Fibroblast of lung (primary cell): ENCODE measurements at regions not wholly inside any gene's neighbourhood (a gene's known extent, or its start where the extent isn't known, plus 50 kb on each side); places are given as distances from the start of the nearest gene placed in this dataset.

ENCODE experiments used
- DNase-seq, 2 donors: peaks; one replicate each; pipeline versions ENCODE4 v3.0.0 to v3.0.0-alpha.2; 2010; ENCODE audit warnings: low read depth in 2 of 2
- H2AFZ ChIP-seq: 2 replicates; pipeline ENCODE4 v1.5.1; 2012; ENCODE audit warnings: low read length, control low read depth, inconsistent platforms
- H3K27ac ChIP-seq: 2 replicates; pipeline ENCODE4 v1.5.1; 2011; ENCODE audit warnings: low read length, control low read depth; ENCODE audit not compliant: insufficient read depth
- H3K27me3 ChIP-seq: 2 replicates; pipeline ENCODE4 v1.5.1; 2011; ENCODE audit warnings: mild to moderate bottlenecking, low read length; ENCODE audit not compliant: control insufficient read depth, insufficient read depth
- H3K36me3 ChIP-seq: 2 replicates; pipeline ENCODE4 v1.5.1; 2011; ENCODE audit warnings: low read length; ENCODE audit not compliant: control insufficient read depth, insufficient read depth
- H3K4me1 ChIP-seq: 2 replicates; pipeline ENCODE4 v1.5.1; 2011; ENCODE audit warnings: low read length; ENCODE audit not compliant: control insufficient read depth, insufficient read depth; ENCODE audit errors: extremely low read depth
- H3K4me2 ChIP-seq: 2 replicates; pipeline ENCODE4 v1.5.1; 2011; ENCODE audit warnings: low read length, control low read depth; ENCODE audit not compliant: insufficient read depth; ENCODE audit errors: extremely low read depth
- H3K4me3 ChIP-seq, 4 experiments: fragments of 200-600 bp in 1 of 4; sonication (generic) in 1 of 4; replicated peaks in 1 of 4; 2 replicates each; pipeline ENCODE4 v1.5.1; 2011 to 2016; ENCODE audit warnings: low read length in 4 of 4, low read depth in 3 of 4, mild to moderate bottlenecking in 3 of 4, control low read depth in 2 of 4, inconsistent platforms in 1 of 4, mixed read lengths in 1 of 4; ENCODE audit not compliant: insufficient read depth in 1 of 4; ENCODE audit errors: control extremely low read depth in 1 of 4
- H3K79me2 ChIP-seq: 2 replicates; pipeline ENCODE4 v1.5.1; 2012; ENCODE audit warnings: mild to moderate bottlenecking, low read length, inconsistent platforms; ENCODE audit not compliant: control insufficient read depth, insufficient read depth
- H3K9ac ChIP-seq: 2 replicates; pipeline ENCODE4 v1.5.1; 2011; ENCODE audit warnings: mild to moderate bottlenecking, low read length, control low read depth; ENCODE audit not compliant: insufficient read depth
- H3K9me3 ChIP-seq: 2 replicates; pipeline ENCODE4 v1.5.1; 2012; ENCODE audit warnings: low read depth, low read length; ENCODE audit not compliant: control insufficient read depth, insufficient read depth
- H4K20me1 ChIP-seq: 2 replicates; pipeline ENCODE4 v1.5.1; 2011; ENCODE audit warnings: low read length; ENCODE audit not compliant: control insufficient read depth, insufficient read depth; ENCODE audit errors: extremely low read depth
- EZH2 ChIP-seq: IDR thresholded peaks from 2 replicates; pipeline ENCODE4 v1.5.1; 2012; ENCODE audit warnings: low read length, control low read depth, mild to moderate bottlenecking; ENCODE audit errors: missing control alignments
- TF ChIP-seq, protein P1 (sequence below), 2 donors: IDR thresholded peaks in 1 of 2; conservative IDR thresholded peaks in 1 of 2; 1 replicate in 1 of 2; 2 replicates in 1 of 2; pipeline ENCODE4 v1.5.1; 2011 to 2012; ENCODE audit warnings: low read length in 2 of 2, control low read depth in 1 of 2, inconsistent platforms in 1 of 2, low read depth in 1 of 2, mild to moderate bottlenecking in 1 of 2

DNA sequence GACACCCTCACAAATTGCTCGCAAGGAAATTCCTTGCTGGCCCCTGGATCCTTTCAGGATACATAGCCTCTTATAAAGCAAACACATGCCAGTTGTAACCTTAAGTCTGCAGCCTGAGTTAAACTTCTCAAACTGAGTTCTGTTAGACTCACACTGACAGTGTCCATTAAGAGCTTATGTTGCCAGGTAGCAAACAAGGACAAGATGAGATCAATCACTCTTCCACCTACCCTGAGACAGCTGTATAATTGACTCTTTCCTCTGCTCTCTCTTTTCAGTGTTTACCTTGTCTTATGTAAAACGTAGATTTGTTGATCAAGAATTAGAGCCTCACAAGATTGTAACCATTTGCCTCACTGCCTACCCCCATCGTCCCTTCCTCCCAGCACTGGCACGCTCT is 359.8 kb downstream of the EPM2A start:
- H3K4me2 ChIP-seq = no peak overlapping the region
- no peaks in the 10 kb centered on the region for H3K9me3 ChIP-seq
- H3K9ac ChIP-seq = no peak overlapping the region
- H4K20me1 ChIP-seq = no peaks in the 10 kb centered on the region
- DNase-seq = no peak
- H3K27ac ChIP-seq = no peak overlapping the region
- TF ChIP-seq, protein P1, sequence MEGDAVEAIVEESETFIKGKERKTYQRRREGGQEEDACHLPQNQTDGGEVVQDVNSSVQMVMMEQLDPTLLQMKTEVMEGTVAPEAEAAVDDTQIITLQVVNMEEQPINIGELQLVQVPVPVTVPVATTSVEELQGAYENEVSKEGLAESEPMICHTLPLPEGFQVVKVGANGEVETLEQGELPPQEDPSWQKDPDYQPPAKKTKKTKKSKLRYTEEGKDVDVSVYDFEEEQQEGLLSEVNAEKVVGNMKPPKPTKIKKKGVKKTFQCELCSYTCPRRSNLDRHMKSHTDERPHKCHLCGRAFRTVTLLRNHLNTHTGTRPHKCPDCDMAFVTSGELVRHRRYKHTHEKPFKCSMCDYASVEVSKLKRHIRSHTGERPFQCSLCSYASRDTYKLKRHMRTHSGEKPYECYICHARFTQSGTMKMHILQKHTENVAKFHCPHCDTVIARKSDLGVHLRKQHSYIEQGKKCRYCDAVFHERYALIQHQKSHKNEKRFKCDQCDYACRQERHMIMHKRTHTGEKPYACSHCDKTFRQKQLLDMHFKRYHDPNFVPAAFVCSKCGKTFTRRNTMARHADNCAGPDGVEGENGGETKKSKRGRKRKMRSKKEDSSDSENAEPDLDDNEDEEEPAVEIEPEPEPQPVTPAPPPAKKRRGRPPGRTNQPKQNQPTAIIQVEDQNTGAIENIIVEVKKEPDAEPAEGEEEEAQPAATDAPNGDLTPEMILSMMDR (conservative IDR thresholded peaks at IDR 0.05 in 1 of 2, IDR thresholded peaks at IDR 0.05 in 1 of 2; ENCODE audit: low read depth in 1 of 2, low read length in 2 of 2) = no peak
- no peak for TF ChIP-seq EZH2
- no peak overlapping the region for H2AFZ ChIP-seq
- H3K79me2 ChIP-seq = no peaks in the 10 kb centered on the region
- H3K27me3 ChIP-seq = no peaks in the 10 kb centered on the region
- H3K4me3 ChIP-seq = no peak overlapping the region
- H3K4me1 ChIP-seq = no peaks in the 10 kb centered on the region
- H3K36me3 ChIP-seq = no peaks in the 10 kb centered on the region

DNA sequence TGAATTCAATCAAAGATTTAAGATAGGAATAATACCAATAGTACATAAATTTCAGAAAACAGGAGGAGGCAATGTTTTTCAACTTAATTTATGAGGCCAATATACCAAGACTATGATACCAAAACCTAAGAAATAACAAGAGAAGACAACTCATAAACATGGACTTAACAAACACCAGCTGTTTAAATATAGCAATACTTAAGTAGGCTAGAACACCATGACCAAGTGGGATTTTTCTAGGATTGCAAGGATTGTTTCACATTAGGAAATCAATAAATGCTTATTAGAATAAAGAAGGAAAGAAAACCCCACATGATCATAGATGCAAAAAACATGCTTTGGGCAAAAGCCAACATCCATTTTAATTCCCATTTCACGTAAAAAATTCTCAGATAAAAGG is 355.1 kb downstream of the EPM2A start:
- peak in 1 of 2 donors; percentile 14 for DNase-seq
- TF ChIP-seq, protein P1 (conservative IDR thresholded peaks at IDR 0.05 in 1 of 2, IDR thresholded peaks at IDR 0.05 in 1 of 2; ENCODE audit: low read depth in 1 of 2, low read length in 2 of 2) = no peak
- no peak for TF ChIP-seq EZH2
- Histone ChIP-seq H2AFZ (no peak overlapping the region), H3K36me3 (no peaks in the 10 kb centered on the region), H3K27ac (no peak overlapping the region), H3K27me3 (no peaks in the 10 kb centered on the region), H3K4me3 (no peak overlapping the region), H3K4me2 (no peak overlapping the region), H3K79me2 (no peaks in the 10 kb centered on the region), H3K4me1 (no peaks in the 10 kb centered on the region), H4K20me1 (no peaks in the 10 kb centered on the region), H3K9me3 (no peaks in the 10 kb centered on the region), H3K9ac (no peak overlapping the region)

DNA sequence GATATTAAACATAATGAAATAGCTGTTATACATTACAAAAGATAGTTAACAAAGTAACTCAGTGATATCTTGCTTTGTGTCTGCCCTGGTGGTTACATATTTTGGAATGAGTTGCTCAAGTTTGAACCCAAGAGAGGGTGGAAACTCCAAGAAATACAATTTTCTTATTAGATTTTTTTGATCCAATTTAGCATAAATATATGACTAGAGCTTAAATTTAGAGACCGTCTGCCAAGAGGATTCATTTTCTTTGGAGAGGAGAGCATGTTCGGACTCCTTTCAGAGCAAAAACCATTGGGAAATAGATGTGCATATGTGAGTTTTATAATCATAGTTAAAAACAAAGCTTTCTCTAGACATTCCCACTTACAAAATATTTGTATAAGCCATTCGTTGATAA is 353.4 kb downstream of the EPM2A start:
- H3K27ac ChIP-seq = no peak overlapping the region
- H3K9ac ChIP-seq = no peak overlapping the region
- no peak overlapping the region for H2AFZ ChIP-seq
- H3K4me1 ChIP-seq = no peaks in the 10 kb centered on the region
- no peak overlapping the region for H3K4me2 ChIP-seq
- no peak overlapping the region for H3K4me3 ChIP-seq
- no peaks in the 10 kb centered on the region for H3K9me3 ChIP-seq
- H4K20me1 ChIP-seq = no peaks in the 10 kb centered on the region
- no peak for DNase-seq
- H3K27me3 ChIP-seq = no peaks in the 10 kb centered on the region
- H3K36me3 ChIP-seq = no peaks in the 10 kb centered on the region
- H3K79me2 ChIP-seq = no peaks in the 10 kb centered on the region
- no peak for TF ChIP-seq EZH2
- TF ChIP-seq, protein P1 (conservative IDR thresholded peaks at IDR 0.05 in 1 of 2, IDR thresholded peaks at IDR 0.05 in 1 of 2; ENCODE audit: low read depth in 1 of 2, low read length in 2 of 2) = no peak
